ENCODE measurements at regions not wholly inside any gene's neighbourhood (a gene's known extent, or its start where the extent isn't known, plus 50 kb on each side); places are given as distances from the start of the nearest gene placed in this dataset.

- Histone ChIP-seq H3K27me3 (no peaks in the 10 kb centered on the region), H3K9me3 (no peaks in the 10 kb centered on the region), H3K36me3 (no peaks in the 10 kb centered on the region), H3K4me3 (no peak overlapping the region), H3K4me1 (ENCODE audit: insufficient read depth) (no peaks in the 10 kb centered on the region), H3K27ac (no peak overlapping the region)
- TF ChIP-seq, protein P1, sequence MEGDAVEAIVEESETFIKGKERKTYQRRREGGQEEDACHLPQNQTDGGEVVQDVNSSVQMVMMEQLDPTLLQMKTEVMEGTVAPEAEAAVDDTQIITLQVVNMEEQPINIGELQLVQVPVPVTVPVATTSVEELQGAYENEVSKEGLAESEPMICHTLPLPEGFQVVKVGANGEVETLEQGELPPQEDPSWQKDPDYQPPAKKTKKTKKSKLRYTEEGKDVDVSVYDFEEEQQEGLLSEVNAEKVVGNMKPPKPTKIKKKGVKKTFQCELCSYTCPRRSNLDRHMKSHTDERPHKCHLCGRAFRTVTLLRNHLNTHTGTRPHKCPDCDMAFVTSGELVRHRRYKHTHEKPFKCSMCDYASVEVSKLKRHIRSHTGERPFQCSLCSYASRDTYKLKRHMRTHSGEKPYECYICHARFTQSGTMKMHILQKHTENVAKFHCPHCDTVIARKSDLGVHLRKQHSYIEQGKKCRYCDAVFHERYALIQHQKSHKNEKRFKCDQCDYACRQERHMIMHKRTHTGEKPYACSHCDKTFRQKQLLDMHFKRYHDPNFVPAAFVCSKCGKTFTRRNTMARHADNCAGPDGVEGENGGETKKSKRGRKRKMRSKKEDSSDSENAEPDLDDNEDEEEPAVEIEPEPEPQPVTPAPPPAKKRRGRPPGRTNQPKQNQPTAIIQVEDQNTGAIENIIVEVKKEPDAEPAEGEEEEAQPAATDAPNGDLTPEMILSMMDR (IDR thresholded peaks at IDR 0.05), result no peak
- TF ChIP-seq POLR2A (IDR thresholded peaks at IDR 0.05) (no peak), EP300 (IDR thresholded peaks at IDR 0.05) (no peak)
- WGBS, 3 donors, result 81 to 85% (median 82%) methylated on average over 2 of the region's 2 CpGs
- intact Hi-C loops (cut with DNase I), result no loop called here
- no peak for DNase-seq
Measured at GRCh38 chr16:49057391-49057790, 224.2 kb downstream of the CBLN1 start.

- no peak for TF ChIP-seq POLR2A (IDR thresholded peaks at IDR 0.05)
- no peak for TF ChIP-seq EP300 (IDR thresholded peaks at IDR 0.05)
- TF ChIP-seq, protein P1 (IDR thresholded peaks at IDR 0.05), result no peak
- intact Hi-C loops (cut with DNase I), result no loop called here
- DNase-seq, result no peak
- WGBS, 3 donors, result 74 to 92% (median 85%) methylated on average over 5 of the region's 5 CpGs
- Histone ChIP-seq H3K9me3 (no peaks in the 10 kb centered on the region), H3K4me1 (ENCODE audit: insufficient read depth) (no peaks in the 10 kb centered on the region), H3K27me3 (no peaks in the 10 kb centered on the region), H3K27ac (no peak overlapping the region), H3K4me3 (no peak overlapping the region), H3K36me3 (no peaks in the 10 kb centered on the region)
Measured at GRCh38 chr16:49056546-49056945, 225.1 kb downstream of the CBLN1 start.

DNA sequence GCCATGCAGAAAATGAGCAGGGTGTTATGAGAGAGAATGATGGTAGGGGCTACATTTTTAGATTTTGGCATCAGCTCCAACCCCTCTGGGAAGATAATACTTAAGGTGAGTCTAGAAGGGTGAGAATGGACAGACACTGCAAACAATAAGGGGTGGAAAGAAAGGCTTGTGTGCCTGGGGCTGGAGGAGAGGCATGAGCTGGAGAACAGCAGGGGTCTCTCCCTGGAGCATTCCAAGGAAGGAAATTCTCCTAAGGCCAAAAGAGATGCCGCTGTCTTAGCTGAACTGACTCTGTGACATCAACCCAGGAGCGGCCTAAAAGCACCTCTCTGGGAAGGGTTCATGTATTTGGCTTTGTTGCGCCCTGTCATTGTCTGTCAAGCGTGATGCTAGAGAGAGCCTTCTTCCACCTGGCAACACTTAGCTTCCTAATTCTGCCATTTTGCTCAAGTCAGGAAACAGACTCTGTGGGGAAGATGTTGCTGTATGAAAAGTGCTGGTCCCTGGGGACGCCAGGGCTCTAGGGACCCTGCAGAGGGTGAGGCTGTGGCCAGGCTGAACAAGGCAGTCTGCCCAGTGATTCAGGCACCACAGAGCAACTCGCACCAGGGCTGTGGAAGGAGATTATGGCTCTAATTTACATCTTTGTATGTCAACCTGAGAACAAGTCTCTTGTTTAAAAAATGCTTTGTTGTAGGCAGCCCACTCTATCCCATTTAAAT lies 225.7 kb downstream of the CBLN1 start:
- WGBS, 3 donors, result 80 to 85% (median 84%) methylated on average over 6 of the region's 6 CpGs
- Histone ChIP-seq H3K27me3 (no peaks in the 10 kb centered on the region), H3K36me3 (no peaks in the 10 kb centered on the region), H3K27ac (no peak overlapping the region), H3K4me1 (ENCODE audit: insufficient read depth) (no peaks in the 10 kb centered on the region), H3K4me3 (no peak overlapping the region), H3K9me3 (no peaks in the 10 kb centered on the region)
- intact Hi-C loops (cut with DNase I), result no loop called here
- no peak for DNase-seq
- TF ChIP-seq POLR2A (IDR thresholded peaks at IDR 0.05), result no peak
- TF ChIP-seq, protein P1 (IDR thresholded peaks at IDR 0.05), result no peak
- no peak for TF ChIP-seq EP300 (IDR thresholded peaks at IDR 0.05)

GRCh38 chr16:49055291-49055690 lies 226.3 kb downstream of the CBLN1 start:
- Histone ChIP-seq H3K27me3 (no peaks in the 10 kb centered on the region), H3K4me1 (ENCODE audit: insufficient read depth) (no peaks in the 10 kb centered on the region), H3K27ac (no peak overlapping the region), H3K9me3 (no peaks in the 10 kb centered on the region), H3K36me3 (no peaks in the 10 kb centered on the region), H3K4me3 (no peak overlapping the region)
- DNase-seq, result no peak
- 72 to 77% (median 73%) methylated on average over 5 of the region's 5 CpGs for WGBS, 3 donors
- TF ChIP-seq EP300 (IDR thresholded peaks at IDR 0.05), result no peak
- TF ChIP-seq POLR2A (IDR thresholded peaks at IDR 0.05), result no peak
- TF ChIP-seq, protein P1 (IDR thresholded peaks at IDR 0.05), result no peak
- intact Hi-C loops (cut with DNase I), result no loop called here

All from ovary (tissue), 7 donors.